ENCODE measurements at regions not wholly inside any gene's neighbourhood (a gene's known extent, or its start where the extent isn't known, plus 50 kb on each side); places are given as distances from the start of the nearest gene placed in this dataset.

- no peaks in the 10 kb centered on the region for H3K9me3 Mint-ChIP-seq (ENCODE audit: unreplicated experiment)
- no peak overlapping the region for H3K4me3 Mint-ChIP-seq (ENCODE audit: unreplicated experiment)
- no peak for TF ChIP-seq CTCF (IDR thresholded peaks at IDR 0.05; ENCODE audit: unreplicated experiment)
- DNase-seq (ENCODE audit: low spot score): no peak
- no peaks in the 10 kb centered on the region for H3K36me3 Mint-ChIP-seq (ENCODE audit: low read depth, unreplicated experiment)
- H3K4me1 Mint-ChIP-seq (ENCODE audit: unreplicated experiment): no peaks in the 10 kb centered on the region
- peaks cover 3% of the 10 kb centered on the region for H3K27me3 Mint-ChIP-seq (ENCODE audit: unreplicated experiment)
- no peak overlapping the region for H3K27ac Mint-ChIP-seq (ENCODE audit: unreplicated experiment)
Measured at GRCh38 chr9:74220327-74220726, 276.8 kb upstream of the RORB start.

GRCh38 chr9:74236857-74237256 lies 260.3 kb upstream of the RORB start:
- no peaks in the 10 kb centered on the region for H3K36me3 Mint-ChIP-seq (ENCODE audit: low read depth, unreplicated experiment)
- TF ChIP-seq CTCF (IDR thresholded peaks at IDR 0.05; ENCODE audit: unreplicated experiment): no peak
- no peak overlapping the region for H3K27ac Mint-ChIP-seq (ENCODE audit: unreplicated experiment)
- no peak overlapping the region for H3K4me3 Mint-ChIP-seq (ENCODE audit: unreplicated experiment)
- H3K9me3 Mint-ChIP-seq (ENCODE audit: unreplicated experiment): no peaks in the 10 kb centered on the region
- no peak for DNase-seq (ENCODE audit: low spot score)
- H3K27me3 Mint-ChIP-seq (ENCODE audit: unreplicated experiment): peaks cover 3% of the 10 kb centered on the region
- H3K4me1 Mint-ChIP-seq (ENCODE audit: unreplicated experiment): no peaks in the 10 kb centered on the region

GRCh38 chr9:74245866-74246497 lies 251.2 kb upstream of the RORB start:
- H3K36me3 Mint-ChIP-seq (ENCODE audit: low read depth, unreplicated experiment): no peaks in the 10 kb centered on the region
- H3K27ac Mint-ChIP-seq (ENCODE audit: unreplicated experiment): no peak overlapping the region
- no peak for DNase-seq (ENCODE audit: low spot score)
- no peak for TF ChIP-seq CTCF (IDR thresholded peaks at IDR 0.05; ENCODE audit: unreplicated experiment)
- no peak overlapping the region for H3K4me3 Mint-ChIP-seq (ENCODE audit: unreplicated experiment)
- H3K9me3 Mint-ChIP-seq (ENCODE audit: unreplicated experiment): no peaks in the 10 kb centered on the region
- H3K27me3 Mint-ChIP-seq (ENCODE audit: unreplicated experiment): no peaks in the 10 kb centered on the region
- no peaks in the 10 kb centered on the region for H3K4me1 Mint-ChIP-seq (ENCODE audit: unreplicated experiment)

GRCh38 chr9:74255489-74255984 lies 241.6 kb upstream of the RORB start:
- H3K36me3 Mint-ChIP-seq (ENCODE audit: low read depth, unreplicated experiment): no peaks in the 10 kb centered on the region
- H3K4me3 Mint-ChIP-seq (ENCODE audit: unreplicated experiment): no peak overlapping the region
- H3K9me3 Mint-ChIP-seq (ENCODE audit: unreplicated experiment): no peaks in the 10 kb centered on the region
- H3K27me3 Mint-ChIP-seq (ENCODE audit: unreplicated experiment): no peaks in the 10 kb centered on the region
- TF ChIP-seq CTCF (IDR thresholded peaks at IDR 0.05; ENCODE audit: unreplicated experiment): no peak
- no peak for DNase-seq (ENCODE audit: low spot score)
- no peaks in the 10 kb centered on the region for H3K4me1 Mint-ChIP-seq (ENCODE audit: unreplicated experiment)
- no peak overlapping the region for H3K27ac Mint-ChIP-seq (ENCODE audit: unreplicated experiment)

- Mint-ChIP-seq H3K9me3 (ENCODE audit: unreplicated experiment) (no peaks in the 10 kb centered on the region), H3K4me3 (ENCODE audit: unreplicated experiment) (no peak overlapping the region), H3K36me3 (ENCODE audit: low read depth, unreplicated experiment) (no peaks in the 10 kb centered on the region), H3K4me1 (ENCODE audit: unreplicated experiment) (no peaks in the 10 kb centered on the region), H3K27me3 (ENCODE audit: unreplicated experiment) (peaks cover 2% of the 10 kb centered on the region), H3K27ac (ENCODE audit: unreplicated experiment) (no peak overlapping the region)
- no peak for TF ChIP-seq CTCF (IDR thresholded peaks at IDR 0.05; ENCODE audit: unreplicated experiment)
- DNase-seq (ENCODE audit: low spot score): no peak
Measured at GRCh38 chr9:74275872-74276508, 221.1 kb upstream of the RORB start.
